Keratinocyte (primary cell): ENCODE measurements at regions not wholly inside any gene's neighbourhood (a gene's known extent, or its start where the extent isn't known, plus 50 kb on each side); places are given as distances from the start of the nearest gene placed in this dataset.

Experiments used
- DNase-seq: peaks from one replicate; pipeline ENCODE4 v3.0.0-alpha.2; 2011; ENCODE audit warnings: low read depth, missing footprints, low spot score
- FAIRE-seq: peaks from 2 replicates; lab custom pipeline; 2011; peaks lifted over from hg19 to GRCh38; lab: Jason Lieb, UNC
- H2AFZ ChIP-seq: 2 replicates; pipeline ENCODE4 v1.6.0; 2012; ENCODE audit warnings: low read length, control low read depth, inconsistent platforms; ENCODE audit not compliant: control insufficient read depth
- H3K27ac ChIP-seq: 2 replicates; pipeline ENCODE4 v1.5.1; 2011; ENCODE audit warnings: low read length; ENCODE audit not compliant: control insufficient read depth, insufficient read depth
- H3K27me3 ChIP-seq: 3 replicates; pipeline ENCODE4 v1.6.0; 2011; ENCODE audit warnings: low read length; ENCODE audit not compliant: control insufficient read depth, insufficient read depth; ENCODE audit errors: extremely low read depth
- H3K36me3 ChIP-seq, 2 experiments: 2 replicates in 1 of 2; 3 replicates in 1 of 2; pipeline ENCODE4 v1.5.1; 2011; ENCODE audit warnings: low read length in 2 of 2, mild to moderate bottlenecking in 1 of 2; ENCODE audit not compliant: control insufficient read depth in 2 of 2, insufficient read depth in 2 of 2; ENCODE audit errors: extremely low read depth in 1 of 2
- H3K4me1 ChIP-seq: 3 replicates; pipeline ENCODE4 v1.5.1; 2011; ENCODE audit warnings: low read length; ENCODE audit not compliant: control insufficient read depth, insufficient read depth; ENCODE audit errors: extremely low read depth
- H3K4me2 ChIP-seq: 3 replicates; pipeline ENCODE4 v1.6.0; 2011; ENCODE audit warnings: low read depth, low read length; ENCODE audit not compliant: control insufficient read depth, insufficient read depth; ENCODE audit errors: extremely low read depth
- H3K4me3 ChIP-seq, 3 experiments: fragments of 200-600 bp in 1 of 3; sonication (generic) in 1 of 3; 2 replicates in 2 of 3; 3 replicates in 1 of 3; pipeline ENCODE4 v1.5.1; 2011 to 2016; ENCODE audit warnings: low read length in 3 of 3, mild to moderate bottlenecking in 3 of 3, control low read depth in 2 of 3, inconsistent platforms in 1 of 3, low read depth in 1 of 3, mixed read lengths in 1 of 3, mixed run types in 1 of 3, moderate library complexity in 1 of 3; ENCODE audit not compliant: control insufficient read depth in 2 of 3, insufficient read depth in 2 of 3; ENCODE audit errors: extremely low read depth in 1 of 3
- H3K79me2 ChIP-seq: 2 replicates; pipeline ENCODE4 v1.6.0; 2012; ENCODE audit warnings: low read length; ENCODE audit not compliant: control insufficient read depth, insufficient read depth
- H3K9ac ChIP-seq: 3 replicates; pipeline ENCODE4 v1.6.0; 2011; ENCODE audit warnings: low read length; ENCODE audit not compliant: control insufficient read depth, insufficient read depth; ENCODE audit errors: extremely low read depth
- H3K9me1 ChIP-seq: 3 replicates; pipeline ENCODE4 v1.6.0; 2011; ENCODE audit warnings: low read length; ENCODE audit not compliant: control insufficient read depth, insufficient read depth; ENCODE audit errors: extremely low read depth
- H3K9me3 ChIP-seq: 2 replicates; pipeline ENCODE4 v1.5.1; 2012; ENCODE audit warnings: low read depth, low read length; ENCODE audit not compliant: control insufficient read depth
- H4K20me1 ChIP-seq: 3 replicates; pipeline ENCODE4 v1.6.0; 2011; ENCODE audit warnings: low read length; ENCODE audit not compliant: control insufficient read depth, insufficient read depth; ENCODE audit errors: extremely low read depth
- EZH2 ChIP-seq: IDR thresholded peaks from one replicate; pipeline ENCODE4 v1.6.1; 2012; ENCODE audit warnings: inconsistent platforms, mild to moderate bottlenecking, low read length, moderate library complexity
- dilution Hi-C: fragments of 300-500 bp; cut with MboI; formaldehyde crosslinking; loops from one replicate; pipeline ENCODE4 v1.7.0; 2020; ENCODE audit warnings: low sequenced_read_pairs; ENCODE audit not compliant: extremely low pct_ligation_motif_present
- TF ChIP-seq, protein P1 (sequence below), 3 experiments: IDR thresholded peaks in 1 of 3; conservative IDR thresholded peaks in 1 of 3; optimal IDR thresholded peaks in 1 of 3; 2 replicates in 2 of 3; 3 replicates in 1 of 3; pipeline versions ENCODE3 to v1.5.1; 2011; ENCODE audit warnings: low read length in 3 of 3, mild to moderate bottlenecking in 3 of 3, moderate library complexity in 2 of 3, control low read depth in 1 of 3, inconsistent platforms in 1 of 3; ENCODE audit not compliant: insufficient read depth in 2 of 3; ENCODE audit errors: extremely low read depth in 1 of 3

DNA sequence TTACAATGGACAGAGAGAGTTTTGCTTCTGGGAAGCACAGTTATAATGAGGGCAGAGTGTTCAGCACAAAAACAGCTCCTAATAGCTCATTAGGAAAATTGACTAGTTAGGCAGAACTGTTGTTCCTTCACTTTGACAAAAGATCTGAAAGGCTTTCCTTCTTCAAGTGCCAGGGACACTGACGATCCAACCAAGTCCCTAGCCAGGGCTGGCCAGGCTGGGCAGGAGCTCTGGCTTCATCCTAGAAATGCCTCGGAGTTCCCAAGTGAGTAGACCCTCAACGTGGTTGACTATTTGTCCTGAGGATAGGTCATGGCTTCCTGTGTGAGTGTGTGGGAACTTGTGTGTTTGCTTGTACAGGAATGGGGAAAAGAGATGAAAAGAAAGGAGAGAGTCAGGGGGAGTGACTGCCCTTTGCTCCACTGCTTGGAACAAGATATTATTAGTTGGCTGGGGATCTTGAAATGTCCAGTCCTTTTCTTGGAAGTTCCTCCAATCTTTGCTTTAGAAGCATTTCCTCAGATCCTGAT lies 617.9 kb downstream of the NTRK3 start:
- Histone ChIP-seq H2AFZ (no peak overlapping the region), H3K27me3 (no peaks in the 10 kb centered on the region), H3K4me1 (no peaks in the 10 kb centered on the region), H3K9me3 (no peaks in the 10 kb centered on the region), H3K9ac (no peak overlapping the region), H4K20me1 (no peaks in the 10 kb centered on the region), H3K4me3 (no peak overlapping the region), H3K9me1 (no peaks in the 10 kb centered on the region), H3K27ac (no peak overlapping the region), H3K4me2 (no peak overlapping the region), H3K79me2 (no peaks in the 10 kb centered on the region), H3K36me3 (no peaks in the 10 kb centered on the region)
- TF ChIP-seq EZH2: no peak
- TF ChIP-seq, protein P1, sequence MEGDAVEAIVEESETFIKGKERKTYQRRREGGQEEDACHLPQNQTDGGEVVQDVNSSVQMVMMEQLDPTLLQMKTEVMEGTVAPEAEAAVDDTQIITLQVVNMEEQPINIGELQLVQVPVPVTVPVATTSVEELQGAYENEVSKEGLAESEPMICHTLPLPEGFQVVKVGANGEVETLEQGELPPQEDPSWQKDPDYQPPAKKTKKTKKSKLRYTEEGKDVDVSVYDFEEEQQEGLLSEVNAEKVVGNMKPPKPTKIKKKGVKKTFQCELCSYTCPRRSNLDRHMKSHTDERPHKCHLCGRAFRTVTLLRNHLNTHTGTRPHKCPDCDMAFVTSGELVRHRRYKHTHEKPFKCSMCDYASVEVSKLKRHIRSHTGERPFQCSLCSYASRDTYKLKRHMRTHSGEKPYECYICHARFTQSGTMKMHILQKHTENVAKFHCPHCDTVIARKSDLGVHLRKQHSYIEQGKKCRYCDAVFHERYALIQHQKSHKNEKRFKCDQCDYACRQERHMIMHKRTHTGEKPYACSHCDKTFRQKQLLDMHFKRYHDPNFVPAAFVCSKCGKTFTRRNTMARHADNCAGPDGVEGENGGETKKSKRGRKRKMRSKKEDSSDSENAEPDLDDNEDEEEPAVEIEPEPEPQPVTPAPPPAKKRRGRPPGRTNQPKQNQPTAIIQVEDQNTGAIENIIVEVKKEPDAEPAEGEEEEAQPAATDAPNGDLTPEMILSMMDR (optimal IDR thresholded peaks at IDR 0.05 in 1 of 3, IDR thresholded peaks at IDR 0.05 in 1 of 3, conservative IDR thresholded peaks at IDR 0.05 in 1 of 3; ENCODE audit: extremely low read depth in 1 of 3, insufficient read depth in 2 of 3, low read length in 3 of 3): no peak
- no peak for DNase-seq
- no peak for FAIRE-seq
- dilution Hi-C loops: no loop called here

DNA sequence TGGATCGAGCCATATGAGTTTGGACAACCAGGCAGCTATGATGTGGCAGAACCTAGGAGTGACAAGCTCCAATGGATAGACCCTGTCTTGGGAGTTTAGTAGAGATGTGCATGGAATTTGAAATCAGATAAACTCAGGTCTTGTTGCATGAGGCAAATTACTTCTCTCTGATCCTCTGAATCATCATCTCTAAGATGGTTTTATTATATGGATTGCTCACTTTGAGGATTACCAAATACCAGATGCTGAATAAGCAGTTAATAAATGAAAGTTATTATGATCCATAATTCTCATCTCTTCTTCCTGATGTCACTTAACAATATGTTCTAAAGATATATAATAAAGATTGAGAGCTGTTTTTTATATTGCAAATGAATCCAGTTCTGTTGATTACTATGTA lies 622.2 kb downstream of the NTRK3 start:
- no peaks in the 10 kb centered on the region for H3K9me3 ChIP-seq
- no peak overlapping the region for H2AFZ ChIP-seq
- no peak overlapping the region for H3K4me3 ChIP-seq
- DNase-seq (no peak), FAIRE-seq (no peak)
- H3K27ac ChIP-seq: no peak overlapping the region
- no peaks in the 10 kb centered on the region for H3K79me2 ChIP-seq
- TF ChIP-seq, protein P1 (optimal IDR thresholded peaks at IDR 0.05 in 1 of 3, IDR thresholded peaks at IDR 0.05 in 1 of 3, conservative IDR thresholded peaks at IDR 0.05 in 1 of 3; ENCODE audit: extremely low read depth in 1 of 3, insufficient read depth in 2 of 3, low read length in 3 of 3): no peak
- no peak for TF ChIP-seq EZH2
- H3K4me2 ChIP-seq: no peak overlapping the region
- H3K9ac ChIP-seq: no peak overlapping the region
- dilution Hi-C loops: no loop called here
- no peaks in the 10 kb centered on the region for H3K9me1 ChIP-seq
- H3K36me3 ChIP-seq: no peaks in the 10 kb centered on the region
- no peaks in the 10 kb centered on the region for H3K27me3 ChIP-seq
- no peaks in the 10 kb centered on the region for H3K4me1 ChIP-seq
- no peaks in the 10 kb centered on the region for H4K20me1 ChIP-seq
